SU-DHL-6 (cell line): ENCODE measurements at regions not wholly inside any gene's neighbourhood (a gene's known extent, or its start where the extent isn't known, plus 50 kb on each side); places are given as distances from the start of the nearest gene placed in this dataset.

ENCODE experiments used
- H2AFZ ChIP-seq: fragments of 200-600 bp; sonication (generic); 2 replicates; pipeline ENCODE4 v1.6.1; 2014; ENCODE audit warnings: low read depth, mild to moderate bottlenecking, moderate library complexity, mixed read lengths, antibody characterized with exemption, low read length; ENCODE audit not compliant: severe bottlenecking
- H3F3A ChIP-seq: fragments of 200-600 bp; shearing (Covaris generic); 2 replicates; pipeline ENCODE4 v1.6.0; 2016; ENCODE audit warnings: antibody characterized with exemption, mild to moderate bottlenecking; ENCODE audit not compliant: insufficient read depth
- H3K27ac ChIP-seq: fragments of 200-600 bp; sonication (generic); 2 replicates; pipeline ENCODE4 v1.5.1; 2016; ENCODE audit warnings: low read depth, mild to moderate bottlenecking, low read length, moderate library complexity, mixed read lengths
- H3K27me3 ChIP-seq: fragments of 200-600 bp; sonication (generic), shearing (Covaris generic); 2 replicates; pipeline ENCODE4 v1.6.0; 2014; ENCODE audit warnings: mild to moderate bottlenecking, low read length
- H3K36me3 ChIP-seq: fragments of 200-600 bp; sonication (generic); 2 replicates; pipeline ENCODE4 v1.6.1; 2014; ENCODE audit warnings: mild to moderate bottlenecking, low read length, mixed read lengths
- H3K4me2 ChIP-seq: fragments of 300-600, 200-600 bp; shearing (Covaris generic), sonication (generic); 2 replicates; pipeline ENCODE4 v1.6.0; 2014; ENCODE audit warnings: low read length, low read depth, mild to moderate bottlenecking; ENCODE audit not compliant: poor library complexity, severe bottlenecking
- H3K4me3 ChIP-seq: fragments of 200-600 bp; sonication (generic); 2 replicates; pipeline ENCODE4 v1.5.1; 2014; ENCODE audit warnings: antibody characterized with exemption, low read length, mild to moderate bottlenecking, mixed read lengths; ENCODE audit not compliant: insufficient read depth, poor library complexity, severe bottlenecking
- H3K79me2 ChIP-seq: fragments of 200-600 bp; sonication (generic); 2 replicates; pipeline ENCODE4 v1.6.1; 2014; ENCODE audit warnings: mild to moderate bottlenecking, low read length, moderate library complexity; ENCODE audit not compliant: insufficient read depth
- H3K9ac ChIP-seq: fragments of 200-600 bp; sonication (generic); 2 replicates; pipeline ENCODE4 v1.7.0; 2014; ENCODE audit warnings: mild to moderate bottlenecking, low read length
- H3K9me2 ChIP-seq: fragments of 200-600 bp; sonication (generic); replicated peaks from 2 replicates; pipeline ENCODE4 v1.6.1; 2014; ENCODE audit warnings: low read length; ENCODE audit not compliant: insufficient read depth
- H3K9me3 ChIP-seq: fragments of 200-600 bp; sonication (generic); 2 replicates; pipeline ENCODE4 v1.6.1; 2014; ENCODE audit warnings: low read length, mixed read lengths; ENCODE audit not compliant: insufficient read depth
- H4K20me1 ChIP-seq: fragments of 200-600 bp; sonication (generic); 2 replicates; pipeline ENCODE4 v1.6.1; 2014; ENCODE audit warnings: low read depth, mild to moderate bottlenecking, antibody characterized with exemption, low read length, moderate library complexity, mixed read lengths
- CTCF ChIP-seq: fragments of 200-600 bp; sonication (generic); IDR thresholded peaks from one replicate; pipeline ENCODE4 v1.5.1; 2017; ENCODE audit warnings: antibody characterized with exemption, mild to moderate bottlenecking, low read length, moderate library complexity; ENCODE audit not compliant: insufficient read depth, poor library complexity, severe bottlenecking
- EZH2phosphoT487 ChIP-seq: fragments of 200-600 bp; sonication (generic), shearing (Covaris generic); conservative IDR thresholded peaks from 2 replicates; pipeline ENCODE4 v1.6.1; 2018; ENCODE audit warnings: mild to moderate bottlenecking, antibody characterized with exemption, low read length, moderate library complexity, mixed read lengths

DNA sequence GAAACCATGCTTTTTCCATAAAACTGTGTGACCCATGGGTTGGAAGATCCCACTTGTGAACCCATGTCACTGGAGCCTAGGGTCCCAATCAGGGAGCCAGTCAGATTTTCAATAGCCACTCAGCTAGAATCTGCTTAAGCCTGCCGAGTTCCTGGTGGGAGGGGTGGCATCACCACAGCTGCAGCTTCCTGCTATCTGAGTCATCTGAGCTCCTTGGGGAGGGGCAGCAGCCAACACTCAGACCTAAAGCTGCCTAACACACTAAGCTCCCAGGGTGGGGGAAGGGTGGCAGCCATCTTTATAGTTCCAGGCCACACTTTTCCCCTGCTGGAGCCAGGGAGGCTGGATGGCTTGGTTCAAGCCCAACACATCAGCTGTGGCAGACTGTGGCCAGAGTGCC lies 350.1 kb downstream of the C4orf33 start:
- Histone ChIP-seq H3K4me3 (no peak overlapping the region), H3K9me2 (no peaks in the 10 kb centered on the region), H3K9ac (no peak overlapping the region), H3K27me3 (no peaks in the 10 kb centered on the region), H3K36me3 (no peaks in the 10 kb centered on the region), H3K9me3 (no peaks in the 10 kb centered on the region), H2AFZ (no peak overlapping the region), H3K27ac (no peak overlapping the region), H3K79me2 (no peaks in the 10 kb centered on the region), H3K4me2 (no peak overlapping the region), H3F3A (no peaks in the 10 kb centered on the region), H4K20me1 (no peaks in the 10 kb centered on the region)
- TF ChIP-seq EZH2phosphoT487 (no peak), CTCF (no peak)

DNA sequence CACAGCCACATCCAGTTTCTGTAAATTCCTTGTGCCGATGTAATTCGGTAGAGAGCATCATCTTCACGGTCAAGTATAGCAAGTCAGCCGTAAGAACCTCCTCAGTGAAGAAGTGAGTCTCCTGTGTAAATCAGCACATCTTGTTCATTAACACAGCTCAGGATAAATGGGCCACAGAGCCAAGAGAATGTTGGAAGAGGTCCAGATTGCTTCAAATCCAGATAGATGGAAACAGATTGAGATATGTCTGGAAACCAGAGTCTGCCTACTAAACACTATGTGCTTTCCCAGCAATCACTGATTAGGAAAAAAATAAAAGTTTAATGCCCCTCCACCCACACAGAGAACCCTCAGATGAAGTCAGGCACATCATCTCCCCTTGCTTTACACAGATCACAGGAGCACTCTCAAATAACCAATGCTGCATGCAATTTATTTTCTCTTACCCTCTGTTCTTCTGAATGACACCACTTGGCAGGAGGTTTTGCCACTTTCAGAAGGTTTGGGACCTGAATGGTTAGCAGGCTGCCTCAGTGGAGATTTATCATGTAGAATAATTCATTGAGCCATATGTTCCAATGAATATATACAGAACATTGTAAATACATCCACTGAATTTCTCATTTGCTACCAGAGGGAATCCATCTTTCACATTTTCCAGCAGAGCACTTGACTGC lies 357.7 kb downstream of the C4orf33 start:
- no peaks in the 10 kb centered on the region for H3K9me2 ChIP-seq
- no peaks in the 10 kb centered on the region for H3K36me3 ChIP-seq
- H2AFZ ChIP-seq, result no peak overlapping the region
- H4K20me1 ChIP-seq, result no peaks in the 10 kb centered on the region
- H3K9ac ChIP-seq, result no peak overlapping the region
- H3K4me3 ChIP-seq, result no peak overlapping the region
- H3K79me2 ChIP-seq, result no peaks in the 10 kb centered on the region
- no peak overlapping the region for H3K27ac ChIP-seq
- no peaks in the 10 kb centered on the region for H3K27me3 ChIP-seq
- no peak overlapping the region for H3K4me2 ChIP-seq
- TF ChIP-seq EZH2phosphoT487 (no peak), CTCF (no peak)
- H3F3A ChIP-seq, result no peaks in the 10 kb centered on the region
- no peaks in the 10 kb centered on the region for H3K9me3 ChIP-seq

GRCh38 chr4:129455482-129455881 lies 359.5 kb downstream of the C4orf33 start:
- H3K4me2 ChIP-seq, result no peak overlapping the region
- H3K9me3 ChIP-seq, result no peaks in the 10 kb centered on the region
- H2AFZ ChIP-seq, result no peak overlapping the region
- no peaks in the 10 kb centered on the region for H3F3A ChIP-seq
- H3K9ac ChIP-seq, result no peak overlapping the region
- H4K20me1 ChIP-seq, result no peaks in the 10 kb centered on the region
- no peak overlapping the region for H3K27ac ChIP-seq
- H3K79me2 ChIP-seq, result no peaks in the 10 kb centered on the region
- TF ChIP-seq EZH2phosphoT487 (no peak), CTCF (no peak)
- H3K4me3 ChIP-seq, result no peak overlapping the region
- no peaks in the 10 kb centered on the region for H3K27me3 ChIP-seq
- H3K36me3 ChIP-seq, result no peaks in the 10 kb centered on the region
- H3K9me2 ChIP-seq, result no peaks in the 10 kb centered on the region
